ENCODE measurements at regions not wholly inside any gene's neighbourhood (a gene's known extent, or its start where the extent isn't known, plus 50 kb on each side); places are given as distances from the start of the nearest gene placed in this dataset.
"Not testable (repeated sequence)": the region's sequence is repeated elsewhere in the genome, so short reads cannot be mapped to it uniquely, and the experiment has no call there.

DNA sequence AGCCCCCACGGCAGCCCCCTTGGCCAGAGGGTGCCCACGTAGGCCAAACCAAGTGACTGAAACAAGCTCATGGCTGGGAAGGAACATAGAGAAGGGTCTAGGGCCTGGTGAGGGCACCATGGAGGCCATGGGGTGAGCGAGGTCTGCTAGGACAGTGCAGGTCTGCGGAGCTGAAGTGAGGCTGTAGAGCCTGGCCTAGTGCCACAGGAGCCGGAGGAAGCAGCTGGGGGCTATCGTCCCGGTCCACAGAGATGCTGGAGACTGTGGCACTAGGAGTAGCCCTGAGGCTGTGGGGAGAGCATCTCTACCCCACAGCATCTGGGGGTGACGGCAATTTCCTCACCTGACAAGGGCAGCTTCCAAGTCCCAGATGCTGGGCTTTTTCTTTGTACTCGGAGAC is 150.3 kb downstream of the ZNF22 start:
- DNase-seq (ENCODE audit: low read depth, low spot score) = no peak
- H3K9me3 ChIP-seq (ENCODE audit: insufficient read depth, low read length) = no peaks in the 10 kb centered on the region
- H3K4me3 ChIP-seq (ENCODE audit: insufficient read length, low read depth) = no peak overlapping the region
- no peak overlapping the region for H3K9ac ChIP-seq (ENCODE audit: insufficient read length, low read depth)
- TF ChIP-seq YY1 (IDR thresholded peaks at IDR 0.05; ENCODE audit: insufficient read depth, insufficient read length) (no peak), ZNF274 (IDR thresholded peaks at IDR 0.05; ENCODE audit: low read depth, low read length) (no peak), SUZ12 (IDR thresholded peaks at IDR 0.05; ENCODE audit: extremely low read depth, insufficient read depth, insufficient read length) (no peak)
- H3K36me3 ChIP-seq (ENCODE audit: insufficient read depth, insufficient read length, low read length) = no peaks in the 10 kb centered on the region
- no peaks in the 10 kb centered on the region for H3K27me3 ChIP-seq (ENCODE audit: insufficient read depth, insufficient read length)
- no peaks in the 10 kb centered on the region for H3K4me1 ChIP-seq (ENCODE audit: insufficient read depth, insufficient read length)

DNA sequence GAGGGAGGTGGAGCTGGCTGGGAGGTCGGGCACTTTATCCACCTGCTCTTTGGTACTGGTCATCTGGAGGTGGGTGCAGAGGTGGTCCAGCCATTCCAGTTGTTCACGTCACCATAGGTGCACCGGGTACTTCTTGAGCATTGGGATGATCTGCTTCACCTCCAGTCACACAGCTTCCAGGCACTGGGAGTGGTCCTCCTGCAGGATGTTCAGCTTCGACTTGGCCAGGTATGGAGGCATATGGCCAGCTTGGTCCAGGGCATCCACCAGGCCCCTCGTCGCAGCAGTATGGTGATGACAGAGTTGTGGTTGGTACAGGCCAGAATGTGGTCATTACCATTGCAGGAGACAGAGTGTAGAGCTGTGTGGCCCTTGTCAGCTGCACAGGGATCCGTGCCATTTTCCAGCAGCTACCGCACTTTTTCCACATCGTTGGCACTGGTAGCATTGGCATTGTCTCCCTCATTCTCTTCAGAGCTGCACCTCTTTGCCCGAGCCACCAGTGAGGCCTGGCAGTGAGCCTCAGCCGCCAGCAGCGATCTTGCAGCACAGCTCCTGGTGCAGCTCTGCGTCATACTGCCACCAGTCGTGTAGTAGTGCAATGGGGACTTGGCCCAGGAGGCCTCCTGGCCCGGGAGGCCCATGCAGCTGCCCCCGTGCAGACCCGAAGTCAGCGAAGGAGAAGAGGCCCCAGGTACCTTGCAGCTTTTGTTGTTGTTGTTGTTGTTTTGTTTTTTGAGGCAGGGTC is 150.9 kb downstream of the ZNF22 start:
- no peaks in the 10 kb centered on the region for H3K36me3 ChIP-seq (ENCODE audit: insufficient read depth, insufficient read length, low read length)
- no peak for DNase-seq (ENCODE audit: low read depth, low spot score)
- no peak for TF ChIP-seq ZNF274 (IDR thresholded peaks at IDR 0.05; ENCODE audit: low read depth, low read length)
- no peak for TF ChIP-seq SUZ12 (IDR thresholded peaks at IDR 0.05; ENCODE audit: extremely low read depth, insufficient read depth, insufficient read length)
- no peak for TF ChIP-seq YY1 (IDR thresholded peaks at IDR 0.05; ENCODE audit: insufficient read depth, insufficient read length)
- no peaks in the 10 kb centered on the region for H3K27me3 ChIP-seq (ENCODE audit: insufficient read depth, insufficient read length)
- H3K4me1 ChIP-seq (ENCODE audit: insufficient read depth, insufficient read length) = no peaks in the 10 kb centered on the region
- H3K4me3 ChIP-seq (ENCODE audit: insufficient read length, low read depth) = no peak overlapping the region
- H3K9me3 ChIP-seq (ENCODE audit: insufficient read depth, low read length) = no peaks in the 10 kb centered on the region
- H3K9ac ChIP-seq (ENCODE audit: insufficient read length, low read depth) = no peak overlapping the region

- H3K36me3 ChIP-seq (ENCODE audit: insufficient read depth, insufficient read length, low read length) = no peaks in the 10 kb centered on the region
- TF ChIP-seq YY1 (IDR thresholded peaks at IDR 0.05; ENCODE audit: insufficient read depth, insufficient read length) (no peak), SUZ12 (IDR thresholded peaks at IDR 0.05; ENCODE audit: extremely low read depth, insufficient read depth, insufficient read length) (no peak), ZNF274 (IDR thresholded peaks at IDR 0.05; ENCODE audit: low read depth, low read length) (no peak)
- H3K9me3 ChIP-seq (ENCODE audit: insufficient read depth, low read length) = no peaks in the 10 kb centered on the region
- DNase-seq (ENCODE audit: low read depth, low spot score) = no peak
- H3K27me3 ChIP-seq (ENCODE audit: insufficient read depth, insufficient read length) = no peaks in the 10 kb centered on the region
- no peaks in the 10 kb centered on the region for H3K4me1 ChIP-seq (ENCODE audit: insufficient read depth, insufficient read length)
- no peak overlapping the region for H3K9ac ChIP-seq (ENCODE audit: insufficient read length, low read depth)
- H3K4me3 ChIP-seq (ENCODE audit: insufficient read length, low read depth) = no peak overlapping the region
These were observed 152.0 kb downstream of the ZNF22 start for GRCh38 chr10:45152726-45153125.

GRCh38 chr10:45154502-45154901 is 153.8 kb downstream of the ZNF22 start:
- no peak for DNase-seq (ENCODE audit: low read depth, low spot score)

GRCh38 chr10:45155784-45156183 is 155.1 kb downstream of the ZNF22 start:
- TF ChIP-seq YY1 (IDR thresholded peaks at IDR 0.05; ENCODE audit: insufficient read depth, insufficient read length) (no peak), ZNF274 (IDR thresholded peaks at IDR 0.05; ENCODE audit: low read depth, low read length) (no peak), SUZ12 (IDR thresholded peaks at IDR 0.05; ENCODE audit: extremely low read depth, insufficient read depth, insufficient read length) (no peak)
- no peaks in the 10 kb centered on the region for H3K4me1 ChIP-seq (ENCODE audit: insufficient read depth, insufficient read length)
- DNase-seq (ENCODE audit: low read depth, low spot score) = no peak
- H3K4me3 ChIP-seq (ENCODE audit: insufficient read length, low read depth) = no peak overlapping the region
- no peaks in the 10 kb centered on the region for H3K9me3 ChIP-seq (ENCODE audit: insufficient read depth, low read length)
- no peaks in the 10 kb centered on the region for H3K27me3 ChIP-seq (ENCODE audit: insufficient read depth, insufficient read length)
- no peaks in the 10 kb centered on the region for H3K36me3 ChIP-seq (ENCODE audit: insufficient read depth, insufficient read length, low read length)
- H3K9ac ChIP-seq (ENCODE audit: insufficient read length, low read depth) = no peak overlapping the region

More at GRCh38 chr10:45154502-45154901, 153.8 kb downstream of the ZNF22 start:
- Histone ChIP-seq H3K9ac (ENCODE audit: insufficient read length, low read depth) (no peak overlapping the region), H3K4me3 (ENCODE audit: insufficient read length, low read depth) (no peak overlapping the region), H3K27me3 (ENCODE audit: insufficient read depth, insufficient read length) (no peaks in the 10 kb centered on the region), H3K4me1 (ENCODE audit: insufficient read depth, insufficient read length) (no peaks in the 10 kb centered on the region), H3K36me3 (ENCODE audit: insufficient read depth, insufficient read length, low read length) (no peaks in the 10 kb centered on the region), H3K9me3 (ENCODE audit: insufficient read depth, low read length) (no peaks in the 10 kb centered on the region)
- TF ChIP-seq ZNF274 (IDR thresholded peaks at IDR 0.05; ENCODE audit: low read depth, low read length) (no peak), YY1 (IDR thresholded peaks at IDR 0.05; ENCODE audit: insufficient read depth, insufficient read length) (no peak), SUZ12 (IDR thresholded peaks at IDR 0.05; ENCODE audit: extremely low read depth, insufficient read depth, insufficient read length) (no peak)

GRCh38 chr10:45160271-45160670 is 155.1 kb downstream of the OR13A1 start:
- no peaks in the 10 kb centered on the region for H3K36me3 ChIP-seq (ENCODE audit: insufficient read depth, insufficient read length, low read length)

GRCh38 chr10:45163315-45163975 is 152.0 kb downstream of the OR13A1 start:
- Histone ChIP-seq H3K36me3 (ENCODE audit: insufficient read depth, insufficient read length, low read length) (no peaks in the 10 kb centered on the region), H3K9me3 (ENCODE audit: insufficient read depth, low read length) (no peaks in the 10 kb centered on the region), H3K4me3 (ENCODE audit: insufficient read length, low read depth) (no peak overlapping the region), H3K9ac (ENCODE audit: insufficient read length, low read depth) (no peak overlapping the region), H3K4me1 (ENCODE audit: insufficient read depth, insufficient read length) (no peaks in the 10 kb centered on the region), H3K27me3 (ENCODE audit: insufficient read depth, insufficient read length) (no peaks in the 10 kb centered on the region)
- DNase-seq (ENCODE audit: low read depth, low spot score) = no peak
- TF ChIP-seq SUZ12 (IDR thresholded peaks at IDR 0.05; ENCODE audit: extremely low read depth, insufficient read depth, insufficient read length) (no peak), YY1 (IDR thresholded peaks at IDR 0.05; ENCODE audit: insufficient read depth, insufficient read length) (no peak), ZNF274 (IDR thresholded peaks at IDR 0.05; ENCODE audit: low read depth, low read length) (no peak)

More at GRCh38 chr10:45160271-45160670, 155.1 kb downstream of the OR13A1 start:
- H3K9me3 ChIP-seq (ENCODE audit: insufficient read depth, low read length) = no peaks in the 10 kb centered on the region
- H3K4me3 ChIP-seq (ENCODE audit: insufficient read length, low read depth) = no peak overlapping the region
- H3K9ac ChIP-seq (ENCODE audit: insufficient read length, low read depth) = no peak overlapping the region
- TF ChIP-seq SUZ12 (IDR thresholded peaks at IDR 0.05; ENCODE audit: extremely low read depth, insufficient read depth, insufficient read length) = no peak
- TF ChIP-seq ZNF274 (IDR thresholded peaks at IDR 0.05; ENCODE audit: low read depth, low read length) = no peak
- TF ChIP-seq YY1 (IDR thresholded peaks at IDR 0.05; ENCODE audit: insufficient read depth, insufficient read length) = no peak
- H3K4me1 ChIP-seq (ENCODE audit: insufficient read depth, insufficient read length) = no peaks in the 10 kb centered on the region
- H3K27me3 ChIP-seq (ENCODE audit: insufficient read depth, insufficient read length) = no peaks in the 10 kb centered on the region
- no peak for DNase-seq (ENCODE audit: low read depth, low spot score)

- DNase-seq (ENCODE audit: low read depth, low spot score); H3K27me3 ChIP-seq (ENCODE audit: insufficient read depth, insufficient read length); H3K9me3 ChIP-seq (ENCODE audit: insufficient read depth, low read length); H3K36me3 ChIP-seq (ENCODE audit: insufficient read depth, insufficient read length, low read length); H3K4me1 ChIP-seq (ENCODE audit: insufficient read depth, insufficient read length); H3K9ac ChIP-seq (ENCODE audit: insufficient read length, low read depth); H3K4me3 ChIP-seq (ENCODE audit: insufficient read length, low read depth): not testable (repeated sequence)
These were observed 139.8 kb downstream of the OR13A1 start for GRCh38 chr10:45175520-45176118.

Data from NT2/D1 (cell line).